SK-N-DZ (cell line): ENCODE measurements at regions not wholly inside any gene's neighbourhood (a gene's known extent, or its start where the extent isn't known, plus 50 kb on each side); places are given as distances from the start of the nearest gene placed in this dataset.

ENCODE experiments used
- DNase-seq: peaks from one replicate; pipeline ENCODE4 v3.0.0-alpha.2; 2015; ENCODE audit warnings: low spot score

DNA sequence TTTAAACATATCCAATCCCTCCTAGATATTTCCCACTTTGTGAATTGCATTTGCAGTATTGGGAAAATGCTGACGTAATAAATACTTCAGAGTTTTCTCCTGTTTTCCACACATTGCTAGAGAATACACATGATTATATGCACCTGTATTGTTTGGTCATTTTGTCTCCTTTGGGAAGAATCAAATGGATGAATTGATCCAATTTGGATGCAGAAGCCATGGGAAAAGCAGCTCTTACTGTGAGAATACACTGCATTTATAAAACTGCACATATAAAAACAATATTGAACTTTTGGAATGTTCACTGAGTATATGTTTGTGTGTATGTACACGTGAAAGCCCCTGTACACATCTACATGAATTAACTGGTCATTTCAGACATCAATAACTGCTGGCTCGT is 306.6 kb upstream of the LYPLAL1 start:
- DNase-seq, result no peak

GRCh38 chr1:218867941-218868626 is 305.6 kb upstream of the LYPLAL1 start:
- no peak for DNase-seq

DNA sequence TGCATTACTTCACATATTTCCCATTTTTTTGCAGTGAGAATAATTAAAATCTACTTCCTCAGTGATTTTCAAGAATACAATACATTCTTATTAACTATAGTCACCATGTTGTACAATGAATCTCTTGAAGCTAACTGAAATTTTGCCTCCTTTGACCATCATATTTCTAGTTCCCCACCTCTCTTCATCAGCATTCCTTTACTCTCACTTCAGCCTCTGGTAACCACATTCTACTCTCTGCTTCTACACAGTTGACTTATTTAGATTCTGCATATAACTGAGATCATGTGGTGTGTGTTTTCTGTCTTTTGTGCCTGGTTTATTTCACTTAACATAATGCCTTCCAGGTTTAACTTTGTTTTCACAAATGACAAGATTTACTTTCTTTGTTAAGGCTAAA is 304.4 kb upstream of the LYPLAL1 start:
- no peak for DNase-seq

- DNase-seq, result no peak
Measured at GRCh38 chr1:218872026-218872425, 301.7 kb upstream of the LYPLAL1 start.

DNA sequence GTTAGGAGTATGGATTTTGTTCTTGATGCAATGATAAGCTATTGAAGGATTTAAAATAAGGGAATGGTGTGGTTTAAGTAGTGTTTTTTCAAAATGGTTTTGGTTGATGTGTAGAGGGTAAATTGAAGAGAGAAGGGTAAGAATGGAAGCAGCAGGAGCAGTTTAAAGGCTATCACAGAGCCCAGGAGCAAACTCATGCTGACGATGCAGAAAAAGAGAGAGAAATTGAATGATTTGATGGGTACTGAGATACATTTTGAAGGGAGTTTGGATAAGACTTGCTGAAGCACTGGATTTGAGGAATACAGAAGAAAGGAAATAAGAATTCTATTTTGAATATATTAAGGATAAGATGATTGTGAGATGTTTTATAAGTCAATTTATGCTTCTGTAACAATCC is 300.8 kb upstream of the LYPLAL1 start:
- DNase-seq, result no peak

GRCh38 chr1:218874313-218874712 is 299.4 kb upstream of the LYPLAL1 start:
- no peak for DNase-seq

GRCh38 chr1:218874801-218875400 is 298.8 kb upstream of the LYPLAL1 start:
- no peak for DNase-seq

DNA sequence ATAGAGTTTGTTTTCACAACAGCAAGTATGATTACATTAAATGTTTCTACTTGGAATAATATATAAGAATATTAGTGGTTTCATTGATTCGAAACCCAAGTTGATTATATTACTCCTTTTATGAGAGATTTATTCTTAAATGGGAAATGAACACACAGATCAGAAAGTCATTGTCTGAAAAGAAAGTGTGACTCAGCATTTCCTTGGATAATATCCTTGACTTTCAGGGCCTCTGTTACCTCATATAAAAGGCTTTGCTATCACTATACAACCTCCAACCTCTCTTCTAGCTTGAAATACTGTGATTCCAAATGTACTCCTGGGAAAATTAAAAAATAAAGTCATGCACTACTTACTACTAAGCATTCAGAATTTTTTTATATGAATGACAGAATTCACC is 295.3 kb upstream of the LYPLAL1 start:
- no peak for DNase-seq

GRCh38 chr1:218880484-218881060 is 293.1 kb upstream of the LYPLAL1 start:
- DNase-seq, result no peak

DNA sequence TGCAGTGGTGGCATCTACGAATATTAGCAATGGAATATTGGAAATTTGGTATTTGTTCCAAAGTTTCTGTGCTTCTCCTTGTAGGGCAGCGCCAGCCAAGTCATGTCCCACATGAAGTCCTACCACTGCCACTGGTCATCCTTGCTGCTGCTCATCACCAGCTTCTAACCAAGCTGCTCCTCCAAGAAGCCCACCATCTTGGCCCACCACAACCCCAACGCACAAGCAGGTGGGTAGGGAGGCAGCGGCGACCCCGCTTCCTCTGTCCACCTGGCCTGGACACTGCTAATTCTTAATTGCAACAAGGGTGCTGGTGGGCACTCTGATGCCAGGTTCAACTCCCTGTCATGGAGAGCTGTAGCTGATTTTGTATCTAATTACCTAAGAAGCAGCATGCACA is 291.2 kb upstream of the LYPLAL1 start:
- no peak for DNase-seq

GRCh38 chr1:218886101-218886871 is 287.4 kb upstream of the LYPLAL1 start:
- no peak for DNase-seq

DNA sequence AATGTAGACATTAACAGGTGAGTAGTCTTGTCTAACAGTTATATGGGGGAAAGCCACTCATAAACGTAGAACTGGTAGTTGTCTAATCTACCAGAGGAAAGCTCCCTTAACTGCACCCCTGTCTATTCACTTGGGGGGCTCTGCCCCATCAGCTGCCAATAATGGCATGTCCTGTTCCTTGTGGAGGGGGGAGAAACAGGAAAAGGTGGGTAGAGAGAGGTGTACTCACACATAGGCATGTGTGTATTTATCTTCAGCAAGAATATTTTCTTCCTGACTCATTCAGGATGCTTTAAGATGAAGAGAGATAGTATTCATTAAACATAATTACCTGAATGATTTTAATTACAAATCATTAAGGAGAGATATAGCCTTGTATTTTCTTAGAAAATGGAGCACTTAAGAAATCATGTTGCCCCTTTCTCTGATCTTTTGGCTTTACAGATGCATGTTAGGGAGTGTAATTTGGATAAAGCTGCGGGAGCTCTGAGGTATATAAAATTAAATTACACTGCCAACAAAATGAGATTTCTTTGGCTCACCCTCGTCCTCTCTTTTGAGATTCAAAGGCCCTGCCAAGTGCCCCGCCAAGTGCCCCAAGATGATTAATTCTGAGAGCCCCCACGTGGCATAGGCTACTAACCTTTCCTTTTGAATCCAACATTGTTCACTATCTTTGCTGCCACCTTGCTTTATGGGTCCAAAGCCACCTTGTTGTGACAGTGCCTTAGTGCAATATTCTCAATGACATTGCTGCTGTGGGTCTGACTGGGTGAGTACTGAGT is 286.3 kb upstream of the LYPLAL1 start:
- DNase-seq, result no peak

DNA sequence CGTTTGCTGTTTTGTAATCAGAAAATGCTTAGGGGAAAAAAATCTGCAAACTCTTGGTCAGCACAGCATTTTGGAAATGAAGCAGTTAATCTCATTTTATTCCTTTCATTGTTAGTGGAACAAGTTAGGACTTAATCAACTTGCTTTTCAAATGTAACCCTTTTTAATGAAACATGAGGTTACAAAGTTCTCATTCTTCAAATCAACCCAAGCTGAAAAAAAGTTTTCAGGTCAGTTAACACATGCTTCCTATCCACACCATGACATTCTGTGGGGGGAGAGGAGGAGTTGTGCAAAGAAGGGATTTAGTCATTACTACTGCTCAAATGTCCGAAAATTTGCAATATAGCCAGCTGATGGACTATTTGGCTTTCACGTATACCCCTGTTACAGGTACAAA is 283.2 kb upstream of the LYPLAL1 start:
- no peak for DNase-seq

GRCh38 chr1:218891577-218891976 is 282.1 kb upstream of the LYPLAL1 start:
- no peak for DNase-seq

GRCh38 chr1:218895064-218895587 is 278.6 kb upstream of the LYPLAL1 start:
- DNase-seq, result no peak

GRCh38 chr1:218896202-218896601 is 277.5 kb upstream of the LYPLAL1 start:
- DNase-seq, result no peak

DNA sequence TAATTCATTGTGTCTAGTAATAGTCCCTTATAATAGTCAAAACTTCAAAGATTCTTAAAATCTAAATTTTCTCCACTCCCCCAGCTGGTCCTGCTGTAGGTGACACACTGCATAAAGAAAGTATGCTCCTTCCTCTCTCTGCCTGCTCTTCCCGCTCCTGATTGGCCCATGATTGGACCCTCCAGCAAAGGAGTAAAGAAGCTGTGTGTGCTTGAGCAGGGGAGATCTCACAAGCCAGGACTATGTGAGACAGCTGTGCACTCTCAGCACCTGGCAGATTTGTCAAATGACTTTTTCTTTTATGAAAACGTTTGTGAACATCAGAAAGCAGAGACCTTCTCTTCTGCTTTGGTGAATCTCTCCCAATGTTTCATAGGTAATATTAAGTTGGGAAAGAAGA is 274.8 kb upstream of the LYPLAL1 start:
- DNase-seq, result no peak

DNA sequence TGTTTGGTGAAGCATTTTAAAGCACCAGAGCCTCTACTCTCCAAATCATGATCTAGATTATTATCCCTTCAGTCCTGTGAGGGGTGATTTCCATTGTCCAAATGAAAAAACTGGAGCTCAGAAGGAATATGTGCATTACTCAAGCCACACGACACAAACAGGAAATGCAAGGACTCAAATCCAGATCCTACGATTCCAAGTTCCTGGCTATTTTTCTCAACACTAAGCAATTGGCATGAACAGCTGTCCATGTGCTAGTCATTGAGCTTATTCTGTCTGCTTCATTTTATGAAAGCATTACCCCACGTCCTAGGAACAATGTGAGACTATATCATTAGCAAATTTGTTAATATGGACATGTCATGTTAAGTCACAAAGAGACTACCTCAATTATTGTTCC is 273.1 kb upstream of the LYPLAL1 start:
- DNase-seq, result no peak

GRCh38 chr1:218904416-218904815 is 269.3 kb upstream of the LYPLAL1 start:
- no peak for DNase-seq

DNA sequence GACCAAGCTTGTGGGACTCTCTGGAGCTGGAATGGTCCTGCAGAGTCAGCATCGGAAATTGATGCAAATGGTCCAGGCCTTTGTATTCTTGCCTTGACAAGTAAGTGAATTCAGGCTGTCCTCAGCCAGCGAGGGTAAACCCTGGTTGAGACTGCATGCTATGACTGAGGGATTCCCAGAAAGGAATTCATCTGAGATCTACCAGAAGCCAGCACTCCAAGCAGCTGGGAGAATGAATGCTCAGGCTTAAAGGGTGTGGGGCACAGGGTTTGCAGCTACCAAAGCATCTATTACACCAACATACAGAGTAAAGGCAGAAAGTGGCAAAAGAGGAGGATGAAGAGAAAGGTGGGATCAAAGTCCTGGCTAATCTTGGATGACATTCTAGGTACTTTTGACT is 257.0 kb upstream of the LYPLAL1 start:
- no peak for DNase-seq

DNA sequence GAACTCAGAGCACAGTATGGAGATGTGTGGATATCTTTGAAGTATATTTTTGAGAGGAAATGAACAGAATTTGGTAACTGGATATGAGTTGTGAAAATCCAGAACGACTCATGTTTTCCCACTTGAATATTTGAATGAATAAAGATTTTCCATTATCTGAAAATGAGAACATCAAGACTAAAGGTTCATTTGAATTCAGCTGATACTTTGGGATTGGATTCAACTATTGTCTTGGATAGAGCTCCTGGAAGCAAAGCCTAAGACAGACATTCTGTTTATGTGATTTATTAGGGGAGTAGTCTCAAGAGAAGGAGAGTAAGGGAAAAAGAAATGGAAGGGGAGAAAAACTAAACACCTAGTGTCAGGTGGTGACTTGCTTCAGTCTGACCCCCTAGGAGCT is 256.0 kb upstream of the LYPLAL1 start:
- DNase-seq, result no peak

DNA sequence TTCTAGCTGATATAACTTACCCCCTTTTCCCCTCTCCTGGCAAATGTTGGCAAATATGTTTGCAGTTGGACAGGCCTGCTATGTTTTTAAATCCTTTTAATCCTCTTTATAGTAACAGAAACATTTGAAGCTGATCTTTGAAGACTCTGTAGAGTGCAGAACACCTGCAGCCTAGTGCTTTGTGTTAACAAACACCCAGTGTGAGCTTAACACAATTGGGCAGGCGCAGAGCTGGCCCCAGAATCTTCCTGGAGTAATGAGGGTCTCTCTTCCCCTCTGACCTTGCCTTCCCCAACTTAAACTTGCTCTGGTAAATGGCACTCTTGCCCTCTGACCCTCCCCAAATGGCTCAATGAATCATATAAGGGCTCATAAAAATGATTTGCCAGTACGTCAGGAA is 247.9 kb upstream of the LYPLAL1 start:
- no peak for DNase-seq
